Stimulated activated naive CD8-positive, alpha-beta T cell treated with anti-CD3 and anti-CD28 coated beads, Interleukin-15, amount 100 ng/mL, for 72 hours (primary cell): ENCODE measurements at regions not wholly inside any gene's neighbourhood (a gene's known extent, or its start where the extent isn't known, plus 50 kb on each side); places are given as distances from the start of the nearest gene placed in this dataset.
"Not testable (repeated sequence)": the region's sequence is repeated elsewhere in the genome, so short reads cannot be mapped to it uniquely, and the experiment has no call there.

Experiments used
- ATAC-seq: fragments of 150-1000 bp; cut with Tn5 transposase; 2 replicates; pipeline ENCODE4 v1.10.0; 2021; ENCODE audit warnings: mild to moderate bottlenecking, moderate library complexity
- DNase-seq, 2 donors: peaks; one replicate each; pipeline ENCODE4 v3.0.0; 2021 to 2022
- H3K27ac Mint-ChIP-seq, 2 donors: one replicate each; pipeline ENCODE4 v1.8.0; 2022; ENCODE audit warnings: mild to moderate bottlenecking in 2 of 2, mixed read lengths in 2 of 2, moderate library complexity in 2 of 2
- H3K27me3 Mint-ChIP-seq: one replicate; pipeline ENCODE4 v1.8.0; 2022; ENCODE audit warnings: mixed read lengths
- H3K4me1 Mint-ChIP-seq: one replicate; pipeline ENCODE4 v1.8.0; 2022; ENCODE audit warnings: mild to moderate bottlenecking, mixed read lengths
- H3K4me3 Mint-ChIP-seq, 2 donors: one replicate each; pipeline ENCODE4 v1.8.0; 2022; ENCODE audit warnings: mild to moderate bottlenecking in 2 of 2, mixed read lengths in 2 of 2, moderate library complexity in 1 of 2
- H3K9me3 Mint-ChIP-seq, 2 donors: one replicate each; pipeline ENCODE4 v1.8.0; 2022; ENCODE audit warnings: mixed read lengths in 2 of 2

DNA sequence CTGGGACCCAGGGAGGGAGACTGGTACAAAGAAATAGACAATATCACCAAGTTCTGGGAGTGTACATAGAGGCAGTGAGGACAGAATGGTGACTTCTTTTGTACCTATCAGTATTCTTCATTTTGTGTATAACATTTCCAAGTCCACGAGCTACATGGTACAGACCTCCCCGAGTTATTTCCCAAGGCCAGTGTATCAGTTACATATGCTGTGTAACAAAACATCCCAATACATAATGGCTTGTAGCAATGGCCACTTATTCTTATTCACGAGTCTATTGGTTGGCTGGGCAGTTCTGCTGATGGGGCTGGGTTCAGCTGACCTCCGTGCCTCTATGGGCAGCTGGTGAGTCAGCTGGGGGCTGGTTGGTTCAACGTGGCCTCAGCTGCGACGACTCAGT lies 98.7 kb upstream of the RFLNA start:
- Mint-ChIP-seq H3K27me3 (peaks cover 1% of the 10 kb centered on the region), H3K4me3 (no peak overlapping the region), H3K27ac (no peak overlapping the region), H3K4me1 (no peaks in the 10 kb centered on the region), H3K9me3 (peaks cover 5 to 23% of the 10 kb centered on the region in 2 donors)
- DNase-seq (no peak), ATAC-seq (no peak)

GRCh38 chr12:124201248-124201647 lies 93.6 kb upstream of the RFLNA start:
- Mint-ChIP-seq H3K27ac (no peak overlapping the region), H3K9me3 (peaks cover 14 to 28% of the 10 kb centered on the region in 2 donors), H3K4me3 (no peak overlapping the region), H3K27me3 (peaks cover 10% of the 10 kb centered on the region), H3K4me1 (no peaks in the 10 kb centered on the region)
- ATAC-seq (no peak), DNase-seq (no peak)

- Mint-ChIP-seq H3K27me3 (peaks cover 28% of the 10 kb centered on the region), H3K27ac (no peak overlapping the region), H3K9me3 (peaks cover 10 to 12% of the 10 kb centered on the region in 2 donors), H3K4me3 (no peak overlapping the region), H3K4me1 (no peaks in the 10 kb centered on the region)
- ATAC-seq, result no peak
- no peak for DNase-seq
These were observed 91.7 kb upstream of the RFLNA start for GRCh38 chr12:124203176-124203575.

DNA sequence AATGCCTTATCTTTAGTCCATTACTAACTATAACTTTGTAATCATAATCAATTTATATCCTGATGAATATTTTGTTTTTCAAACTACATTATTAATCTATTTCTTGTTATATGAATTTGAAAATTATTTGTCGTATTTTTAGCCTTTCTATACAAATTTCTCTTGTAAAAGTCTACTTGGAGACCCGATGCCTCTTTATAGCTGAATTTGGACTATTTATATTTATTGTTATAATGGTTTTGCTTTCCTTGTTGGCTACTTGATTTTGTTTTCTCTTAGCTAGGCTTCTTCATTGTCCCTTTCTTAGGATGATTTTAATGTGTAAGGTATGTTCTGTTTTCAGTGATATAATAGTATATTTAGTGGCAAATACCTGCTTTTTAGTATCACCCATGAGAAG lies 89.5 kb upstream of the RFLNA start:
- no peak for ATAC-seq
- Mint-ChIP-seq H3K27ac (no peak overlapping the region), H3K4me1 (no peaks in the 10 kb centered on the region)

DNA sequence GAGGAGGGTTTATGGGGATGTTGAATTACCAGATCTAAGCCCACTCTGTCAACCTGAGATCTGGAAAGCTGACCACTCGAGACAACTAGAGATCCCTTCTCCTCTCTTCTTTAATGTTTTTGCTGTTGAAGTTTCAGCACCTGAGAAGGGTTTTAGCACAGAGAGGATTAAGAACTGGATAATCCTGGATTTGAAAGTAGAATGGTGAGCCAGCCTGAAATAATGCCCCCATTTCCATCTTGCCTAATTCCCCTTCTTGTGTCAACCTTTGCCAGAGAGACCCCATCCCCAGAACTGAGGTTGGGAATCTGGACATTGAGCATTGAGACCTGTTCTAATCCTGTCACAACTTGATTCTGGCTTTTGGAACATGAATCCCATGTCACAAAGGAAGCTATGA lies 87.8 kb upstream of the RFLNA start:
- Mint-ChIP-seq H3K27ac (peak overlapping the region in 1 of 2 donors; percentile 76), H3K4me3 (no peak overlapping the region), H3K4me1 (no peaks in the 10 kb centered on the region), H3K9me3 (peaks cover 0 to 4% of the 10 kb centered on the region in 2 donors), H3K27me3 (peaks cover 22% of the 10 kb centered on the region)
- no peak for DNase-seq
- ATAC-seq, result no peak

More for the DNA sequence above, 89.5 kb upstream of the RFLNA start:
- Mint-ChIP-seq H3K4me3 (no peak overlapping the region), H3K9me3 (peaks cover 10 to 12% of the 10 kb centered on the region in 2 donors), H3K27me3 (peaks cover 30% of the 10 kb centered on the region)
- DNase-seq, result no peak

- no peak overlapping the region for H3K4me3 Mint-ChIP-seq
- peaks cover 22% of the 10 kb centered on the region for H3K27me3 Mint-ChIP-seq
- peaks cover 0 to 4% of the 10 kb centered on the region in 2 donors for H3K9me3 Mint-ChIP-seq
- no peaks in the 10 kb centered on the region for H3K4me1 Mint-ChIP-seq
- ATAC-seq (no peak), DNase-seq (no peak)
- H3K27ac Mint-ChIP-seq, result no peak overlapping the region
These were observed 87.3 kb upstream of the RFLNA start for GRCh38 chr12:124207617-124208016.

GRCh38 chr12:124208489-124208888 lies 86.4 kb upstream of the RFLNA start:
- DNase-seq (no peak), ATAC-seq (no peak)
- H3K4me3 Mint-ChIP-seq, result no peak overlapping the region
- H3K4me1 Mint-ChIP-seq, result no peaks in the 10 kb centered on the region
- H3K27ac Mint-ChIP-seq, result no peak overlapping the region
- H3K9me3 Mint-ChIP-seq, result peaks cover 4 to 5% of the 10 kb centered on the region in 2 donors
- H3K27me3 Mint-ChIP-seq, result peaks cover 22% of the 10 kb centered on the region

GRCh38 chr12:124210991-124211577 lies 83.8 kb upstream of the RFLNA start:
- no peaks in the 10 kb centered on the region for H3K4me1 Mint-ChIP-seq
- peaks cover 22% of the 10 kb centered on the region for H3K27me3 Mint-ChIP-seq
- no peak overlapping the region for H3K27ac Mint-ChIP-seq
- DNase-seq (no peak), ATAC-seq (no peak)
- peaks cover 6 to 25% of the 10 kb centered on the region in 2 donors for H3K9me3 Mint-ChIP-seq
- no peak overlapping the region for H3K4me3 Mint-ChIP-seq

GRCh38 chr12:124211753-124212152 lies 83.1 kb upstream of the RFLNA start:
- no peak for ATAC-seq
- Mint-ChIP-seq H3K27ac (no peak overlapping the region), H3K9me3 (peaks cover 6 to 27% of the 10 kb centered on the region in 2 donors), H3K4me1 (no peaks in the 10 kb centered on the region), H3K4me3 (no peak overlapping the region), H3K27me3 (peaks cover 15% of the 10 kb centered on the region)
- no peak for DNase-seq

DNA sequence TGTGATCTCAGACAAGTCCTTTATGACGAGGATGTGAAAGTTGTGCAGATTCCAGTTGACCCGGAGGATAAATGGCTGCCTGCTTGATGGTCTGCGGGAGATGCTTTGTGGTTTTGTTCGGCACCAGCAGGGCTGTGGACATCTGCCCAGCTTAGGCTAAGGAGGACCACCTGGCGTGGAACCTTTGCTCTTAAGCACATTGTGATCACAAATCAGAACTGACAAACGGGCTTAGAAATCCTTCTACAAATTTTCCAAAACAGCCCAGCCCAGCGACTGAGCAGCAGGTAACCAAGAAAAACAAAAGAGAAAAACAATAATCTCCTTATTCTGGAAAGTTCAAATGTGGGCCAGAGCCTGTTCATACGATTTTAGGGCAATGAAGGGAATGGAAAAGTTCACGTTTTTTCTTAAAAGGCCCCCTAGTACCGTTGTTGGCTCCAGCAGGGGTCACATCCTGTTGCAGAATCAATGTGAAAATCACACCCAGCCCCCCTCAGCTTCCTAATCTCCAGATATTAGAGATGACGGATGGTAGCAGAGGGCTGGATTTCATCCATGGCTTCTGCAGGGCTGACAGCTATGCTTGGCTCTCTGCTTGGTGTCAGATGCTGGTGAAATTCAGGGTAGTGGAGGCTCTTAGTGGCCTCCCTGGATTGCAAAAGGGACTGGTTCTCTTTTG lies 81.1 kb upstream of the RFLNA start:
- Mint-ChIP-seq H3K4me3 (no peak overlapping the region), H3K27ac (no peak overlapping the region), H3K4me1 (no peaks in the 10 kb centered on the region), H3K9me3 (peaks cover 6 to 27% of the 10 kb centered on the region in 2 donors), H3K27me3 (no peaks in the 10 kb centered on the region)
- ATAC-seq, result no peak
- no peak for DNase-seq

DNA sequence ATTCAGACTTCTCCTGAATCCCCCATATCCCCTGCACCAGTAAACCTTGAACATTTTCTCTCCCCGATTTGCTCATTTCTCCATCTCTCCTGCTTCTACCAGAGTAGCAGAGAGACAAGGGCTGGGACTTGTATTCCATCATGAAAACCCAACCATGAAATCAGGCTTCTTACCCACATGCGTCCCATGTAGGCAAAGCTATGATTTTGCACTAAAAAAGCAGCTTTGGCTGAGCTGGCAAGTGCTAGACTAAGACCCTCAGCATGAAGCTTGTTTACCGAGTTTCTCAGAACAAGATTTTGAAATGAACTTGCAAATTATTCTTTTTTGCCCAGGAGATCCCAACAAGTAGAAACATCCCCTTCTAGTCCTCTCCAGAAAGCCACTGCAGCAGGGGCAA lies 80.3 kb upstream of the RFLNA start:
- no peak overlapping the region for H3K4me3 Mint-ChIP-seq
- no peak for DNase-seq
- peaks cover 6 to 31% of the 10 kb centered on the region in 2 donors for H3K9me3 Mint-ChIP-seq
- no peak overlapping the region for H3K27ac Mint-ChIP-seq
- no peaks in the 10 kb centered on the region for H3K4me1 Mint-ChIP-seq
- no peak for ATAC-seq
- no peaks in the 10 kb centered on the region for H3K27me3 Mint-ChIP-seq

GRCh38 chr12:124216966-124217365 lies 77.9 kb upstream of the RFLNA start:
- Mint-ChIP-seq H3K9me3 (peaks cover 9 to 45% of the 10 kb centered on the region in 2 donors), H3K27ac (peak overlapping the region in 1 of 2 donors; percentile 86), H3K4me3 (no peak overlapping the region), H3K4me1 (no peaks in the 10 kb centered on the region), H3K27me3 (peaks cover 6% of the 10 kb centered on the region)
- no peak for DNase-seq
- no peak for ATAC-seq

- DNase-seq (no peak), ATAC-seq (no peak)
- Mint-ChIP-seq H3K27me3 (peaks cover 8% of the 10 kb centered on the region), H3K27ac (peak overlapping the region in 1 of 2 donors; percentile 86), H3K4me3 (no peak overlapping the region), H3K4me1 (no peaks in the 10 kb centered on the region), H3K9me3 (peaks cover 9 to 45% of the 10 kb centered on the region in 2 donors)
These were observed 77.2 kb upstream of the RFLNA start for GRCh38 chr12:124217508-124218242.

DNA sequence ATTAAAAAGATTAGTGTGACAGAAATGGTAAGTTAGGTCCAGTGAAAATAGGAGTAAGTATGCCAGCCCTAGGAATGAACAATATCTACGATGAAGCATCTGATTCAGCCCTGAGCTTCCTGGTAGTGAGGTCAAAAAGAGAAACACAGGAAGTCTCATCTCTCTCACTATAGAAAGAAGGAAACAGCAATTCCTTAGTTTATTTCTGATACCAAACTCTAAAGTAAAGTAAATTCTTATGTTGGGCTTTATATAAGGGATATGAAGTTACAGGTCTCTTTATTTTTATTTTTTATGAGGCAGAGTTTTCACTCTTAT lies 76.7 kb upstream of the RFLNA start:
- Mint-ChIP-seq H3K27ac (no peak overlapping the region), H3K27me3 (peaks cover 8% of the 10 kb centered on the region), H3K9me3 (peaks cover 9 to 42% of the 10 kb centered on the region in 2 donors), H3K4me1 (peaks cover 2% of the 10 kb centered on the region), H3K4me3 (no peak overlapping the region)
- ATAC-seq (no peak), DNase-seq (no peak)

GRCh38 chr12:124218650-124219049 lies 76.2 kb upstream of the RFLNA start:
- not testable (repeated sequence) for DNase-seq, H3K4me3 Mint-ChIP-seq, H3K4me1 Mint-ChIP-seq, H3K27ac Mint-ChIP-seq, ATAC-seq, H3K27me3 Mint-ChIP-seq
- peaks cover 9 to 38% of the 10 kb centered on the region in 2 donors for H3K9me3 Mint-ChIP-seq
